H9 (cell line): ENCODE measurements at regions not wholly inside any gene's neighbourhood (a gene's known extent, or its start where the extent isn't known, plus 50 kb on each side); places are given as distances from the start of the nearest gene placed in this dataset.

Source experiments
- DNase-seq: peaks from one replicate; pipeline ENCODE4 v3.0.0-alpha.2; 2017
- H2AFZ ChIP-seq: one replicate; pipeline ENCODE4 v1.6.1; 2013; ENCODE audit warnings: mild to moderate bottlenecking, low read length, control low read depth, moderate library complexity
- H2AK5ac ChIP-seq: 2 replicates; pipeline ENCODE4 v1.6.1; 2013; ENCODE audit warnings: low read length, control low read depth, mixed read lengths; ENCODE audit not compliant: insufficient read length
- H2BK120ac ChIP-seq: one replicate; pipeline ENCODE4 v1.6.1; 2013; ENCODE audit warnings: low read depth, mild to moderate bottlenecking, low read length, control low read depth, inconsistent platforms; ENCODE audit not compliant: poor library complexity, severe bottlenecking
- H2BK12ac ChIP-seq: 2 replicates; pipeline ENCODE4 v1.6.1; 2013; ENCODE audit warnings: low read length, control low read depth, mixed read lengths, low read depth; ENCODE audit not compliant: insufficient read length
- H2BK15ac ChIP-seq: 2 replicates; pipeline ENCODE4 v1.6.1; 2013; ENCODE audit warnings: low read depth, low read length, control low read depth
- H2BK20ac ChIP-seq: one replicate; pipeline ENCODE4 v1.6.1; 2013; ENCODE audit warnings: low read depth, mild to moderate bottlenecking, low read length, control low read depth, inconsistent platforms; ENCODE audit not compliant: poor library complexity, severe bottlenecking
- H2BK5ac ChIP-seq: 2 replicates; pipeline ENCODE4 v1.6.1; 2013; ENCODE audit warnings: low read length, control low read depth, mixed read lengths; ENCODE audit not compliant: insufficient read length
- H3K14ac ChIP-seq: 2 replicates; pipeline ENCODE4 v1.6.1; 2013; ENCODE audit warnings: low read length, control low read depth; ENCODE audit not compliant: insufficient read depth
- H3K18ac ChIP-seq: 2 replicates; pipeline ENCODE4 v1.6.1; 2013; ENCODE audit warnings: low read depth, mild to moderate bottlenecking, mixed read lengths, low read length, control low read depth; ENCODE audit not compliant: insufficient read length
- H3K23ac ChIP-seq: 2 replicates; pipeline ENCODE4 v1.6.1; 2013; ENCODE audit warnings: low read length, control low read depth, mixed read lengths, low read depth; ENCODE audit not compliant: insufficient read length
- H3K23me2 ChIP-seq: 2 replicates; pipeline ENCODE4 v1.6.1; 2013; ENCODE audit warnings: low read depth, mild to moderate bottlenecking, mixed read lengths, low read length, control low read depth; ENCODE audit not compliant: insufficient read length, poor library complexity, severe bottlenecking
- H3K27ac ChIP-seq: 2 replicates; pipeline ENCODE4 v1.5.1; 2013; ENCODE audit warnings: low read length, control low read depth, mixed read lengths, low read depth; ENCODE audit not compliant: insufficient read length
- H3K27me3 ChIP-seq: 2 replicates; pipeline ENCODE4 v1.6.1; 2013; ENCODE audit warnings: low read length, control low read depth, inconsistent platforms; ENCODE audit not compliant: insufficient read depth
- H3K4ac ChIP-seq: 2 replicates; pipeline ENCODE4 v1.6.1; 2013; ENCODE audit warnings: low read depth, mild to moderate bottlenecking, control low read depth, inconsistent platforms, low read length, moderate library complexity
- H3K4me1 ChIP-seq: 2 replicates; pipeline ENCODE4 v1.6.1; 2013; ENCODE audit warnings: low read length, control low read depth, inconsistent platforms; ENCODE audit not compliant: insufficient read depth
- H3K4me2 ChIP-seq: 2 replicates; pipeline ENCODE4 v1.6.1; 2013; ENCODE audit warnings: low read length, control low read depth, mixed read lengths; ENCODE audit not compliant: insufficient read length, insufficient read depth
- H3K56ac ChIP-seq: 2 replicates; pipeline ENCODE4 v1.6.1; 2013; ENCODE audit warnings: low read depth, mild to moderate bottlenecking, mixed read lengths, low read length, control low read depth; ENCODE audit not compliant: insufficient read length
- H3K79me1 ChIP-seq: 2 replicates; pipeline ENCODE4 v1.6.1; 2013; ENCODE audit warnings: low read depth, mild to moderate bottlenecking, moderate library complexity, low read length, control low read depth, inconsistent platforms; ENCODE audit not compliant: insufficient read depth, poor library complexity, severe bottlenecking
- H3K79me2 ChIP-seq: 2 replicates; pipeline ENCODE4 v1.6.1; 2013; ENCODE audit warnings: low read length, control low read depth, inconsistent platforms; ENCODE audit not compliant: insufficient read depth
- H3K9ac ChIP-seq: 2 replicates; pipeline ENCODE4 v1.6.1; 2013; ENCODE audit warnings: low read length, control low read depth, mixed read lengths; ENCODE audit not compliant: insufficient read length; ENCODE audit errors: extremely low read depth
- H3K9me3 ChIP-seq: one replicate; pipeline ENCODE4 v1.6.1; 2013; ENCODE audit warnings: low read depth, low read length, inconsistent platforms; ENCODE audit not compliant: control insufficient read depth
- H3T11ph ChIP-seq: one replicate; pipeline ENCODE4 v1.6.1; 2013; ENCODE audit warnings: mild to moderate bottlenecking, low read length, control low read depth, inconsistent platforms
- H4K20me1 ChIP-seq: one replicate; pipeline ENCODE4 v1.6.1; 2013; ENCODE audit not compliant: control insufficient read depth, insufficient read length, insufficient read depth
- H4K5ac ChIP-seq: 2 replicates; pipeline ENCODE4 v1.6.1; 2013; ENCODE audit warnings: low read depth, mild to moderate bottlenecking, mixed read lengths, low read length, control low read depth; ENCODE audit not compliant: insufficient read length
- H4K8ac ChIP-seq: replicated peaks from 2 replicates; pipeline ENCODE4 v1.6.1; 2013; ENCODE audit warnings: low read length, control low read depth, mixed read lengths, low read depth; ENCODE audit not compliant: insufficient read length
- H4K91ac ChIP-seq: 2 replicates; pipeline ENCODE4 v1.6.1; 2013; ENCODE audit warnings: low read depth, mild to moderate bottlenecking, moderate library complexity, mixed read lengths, low read length, control low read depth; ENCODE audit not compliant: insufficient read length
- H3K27ac Mint-ChIP-seq, 3 experiments: 2 replicates in 2 of 3; 3 replicates in 1 of 3; pipeline ENCODE4 v1.8.0; 2020 to 2021; ENCODE audit warnings: mixed read lengths in 3 of 3, mild to moderate bottlenecking in 1 of 3, moderate library complexity in 1 of 3
- H3K27me3 Mint-ChIP-seq: 2 replicates; pipeline ENCODE4 v1.8.0; 2021; ENCODE audit warnings: low read depth, mild to moderate bottlenecking, moderate library complexity, mixed read lengths
- H3K36me3 Mint-ChIP-seq, 3 experiments: 2 replicates in 2 of 3; 3 replicates in 1 of 3; pipeline ENCODE4 v1.8.0; 2020 to 2021; ENCODE audit warnings: low read depth in 3 of 3, mixed read lengths in 3 of 3; ENCODE audit not compliant: insufficient read depth in 1 of 3
- H3K4me1 Mint-ChIP-seq, 2 experiments: 2 replicates each; pipeline ENCODE4 v1.8.0; 2020; ENCODE audit warnings: mixed read lengths in 2 of 2
- H3K4me3 Mint-ChIP-seq, 2 experiments: 2 replicates in 1 of 2; 3 replicates in 1 of 2; pipeline ENCODE4 v1.8.0; 2020 to 2021; ENCODE audit warnings: mild to moderate bottlenecking in 2 of 2, mixed read lengths in 2 of 2, moderate library complexity in 1 of 2
- H3K9me3 Mint-ChIP-seq, 2 experiments: 2 replicates in 1 of 2; 3 replicates in 1 of 2; pipeline ENCODE4 v1.8.0; 2020; ENCODE audit warnings: mild to moderate bottlenecking in 2 of 2, mixed read lengths in 2 of 2, moderate library complexity in 1 of 2
- WGBS: extraction: QIAGEN DNeasy Blood & Tissue Kit; methylation state at CpG from one replicate; pipeline ENCODE4 v1.1.7; 2013; ENCODE audit warnings: missing lambda C conversion rate, low lambda C conversion rate, mixed read lengths; ENCODE audit not compliant: insufficient read length; ENCODE audit errors: extremely low coverage; 5-methylcytosine and 5-hydroxymethylcytosine counted together
- TF ChIP-seq, protein P1 (sequence below): fragments of 200-600 bp; sonication (generic); conservative IDR thresholded peaks from 3 replicates; pipeline ENCODE4 v1.8.0; 2021; ENCODE audit warnings: antibody characterized with exemption, mild to moderate bottlenecking

DNA sequence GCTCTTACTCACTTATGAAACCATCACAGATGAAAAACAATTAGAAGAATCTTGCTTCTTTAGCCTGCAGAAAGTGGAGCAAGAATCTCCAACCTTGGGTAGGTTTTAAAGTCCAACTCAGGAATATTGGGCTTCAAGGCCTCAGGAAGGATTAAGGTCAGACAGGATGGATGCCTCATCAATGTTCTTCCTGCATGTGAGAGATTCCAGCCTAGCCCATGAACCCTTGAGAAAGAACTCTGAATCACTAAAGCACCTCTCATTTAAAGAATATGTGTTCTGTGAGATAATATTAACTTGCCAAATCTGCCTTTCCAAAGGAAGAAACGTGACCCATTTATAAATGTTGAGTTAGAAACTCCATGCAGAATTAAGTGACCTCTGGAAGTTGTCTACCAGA lies 345.2 kb upstream of the CAMK1G start:
- H3K23ac ChIP-seq: no peak overlapping the region
- no peak overlapping the region for H4K91ac ChIP-seq
- H3K27me3 ChIP-seq: no peaks in the 10 kb centered on the region
- H3K36me3 Mint-ChIP-seq: no peaks in the 10 kb centered on the region
- H3K9me3 Mint-ChIP-seq: no peaks in the 10 kb centered on the region; a peak in 2 of 5 replicates
- no peak overlapping the region for H2BK120ac ChIP-seq
- no peaks in the 10 kb centered on the region for H3K23me2 ChIP-seq
- no peak overlapping the region for H3T11ph ChIP-seq
- H3K79me1 ChIP-seq: no peaks in the 10 kb centered on the region
- H3K14ac ChIP-seq: no peak overlapping the region
- H4K20me1 ChIP-seq: no peaks in the 10 kb centered on the region
- no peak overlapping the region for H2BK5ac ChIP-seq
- H2AK5ac ChIP-seq: no peak overlapping the region
- no peak overlapping the region for H2BK15ac ChIP-seq
- 0 out of 2 replicates have a peak, but pooled peaks cover 4% of the 10 kb centered on the region for H3K27me3 Mint-ChIP-seq
- no peak overlapping the region for H2BK12ac ChIP-seq
- H3K4me2 ChIP-seq: no peak overlapping the region
- H3K27ac Mint-ChIP-seq: no peak overlapping the region
- H2BK20ac ChIP-seq: no peak overlapping the region
- DNase-seq: no peak
- H3K79me2 ChIP-seq: no peaks in the 10 kb centered on the region
- H3K4me1 Mint-ChIP-seq: no peaks in the 10 kb centered on the region
- no peak overlapping the region for H3K4ac ChIP-seq
- no peak overlapping the region for H4K5ac ChIP-seq
- no peaks in the 10 kb centered on the region for H3K9me3 ChIP-seq
- no peak overlapping the region for H3K56ac ChIP-seq
- H2AFZ ChIP-seq: no peak overlapping the region
- TF ChIP-seq, protein P1, sequence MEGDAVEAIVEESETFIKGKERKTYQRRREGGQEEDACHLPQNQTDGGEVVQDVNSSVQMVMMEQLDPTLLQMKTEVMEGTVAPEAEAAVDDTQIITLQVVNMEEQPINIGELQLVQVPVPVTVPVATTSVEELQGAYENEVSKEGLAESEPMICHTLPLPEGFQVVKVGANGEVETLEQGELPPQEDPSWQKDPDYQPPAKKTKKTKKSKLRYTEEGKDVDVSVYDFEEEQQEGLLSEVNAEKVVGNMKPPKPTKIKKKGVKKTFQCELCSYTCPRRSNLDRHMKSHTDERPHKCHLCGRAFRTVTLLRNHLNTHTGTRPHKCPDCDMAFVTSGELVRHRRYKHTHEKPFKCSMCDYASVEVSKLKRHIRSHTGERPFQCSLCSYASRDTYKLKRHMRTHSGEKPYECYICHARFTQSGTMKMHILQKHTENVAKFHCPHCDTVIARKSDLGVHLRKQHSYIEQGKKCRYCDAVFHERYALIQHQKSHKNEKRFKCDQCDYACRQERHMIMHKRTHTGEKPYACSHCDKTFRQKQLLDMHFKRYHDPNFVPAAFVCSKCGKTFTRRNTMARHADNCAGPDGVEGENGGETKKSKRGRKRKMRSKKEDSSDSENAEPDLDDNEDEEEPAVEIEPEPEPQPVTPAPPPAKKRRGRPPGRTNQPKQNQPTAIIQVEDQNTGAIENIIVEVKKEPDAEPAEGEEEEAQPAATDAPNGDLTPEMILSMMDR: no peak
- H3K4me3 Mint-ChIP-seq: no peak overlapping the region
- H3K4me1 ChIP-seq: no peaks in the 10 kb centered on the region
- no peak overlapping the region for H4K8ac ChIP-seq
- no peak overlapping the region for H3K18ac ChIP-seq
- no peak overlapping the region for H3K27ac ChIP-seq
- H3K9ac ChIP-seq: no peak overlapping the region
- no CpG with 5 or more reads among the region's 1 CpG for WGBS
